ENCODE measurements at regions not wholly inside any gene's neighbourhood (a gene's known extent, or its start where the extent isn't known, plus 50 kb on each side); places are given as distances from the start of the nearest gene placed in this dataset.

GRCh38 chr18:55105873-55106272 lies 146.6 kb upstream of the CCDC68 start:
- Histone ChIP-seq H3K27ac (no peak overlapping the region), H3K9ac (ENCODE audit: insufficient read length) (no peak overlapping the region), H3K4me3 (no peak overlapping the region), H3K36me3 (ENCODE audit: insufficient read depth, low read length) (no peaks in the 10 kb centered on the region), H3K9me3 (ENCODE audit: low read depth, low read length) (no peaks in the 10 kb centered on the region)
- DNase-seq (ENCODE audit: low read depth, low spot score): no peak
- TF ChIP-seq POLR2AphosphoS5 (IDR thresholded peaks at IDR 0.05; ENCODE audit: borderline replicate concordance, low read depth, low read length) (no peak), EZH2 (IDR thresholded peaks at IDR 0.05) (no peak), FOXP2 (optimal IDR thresholded peaks at IDR 0.05; ENCODE audit: control extremely low read depth, extremely low read length, insufficient read depth) (no peak)

DNA sequence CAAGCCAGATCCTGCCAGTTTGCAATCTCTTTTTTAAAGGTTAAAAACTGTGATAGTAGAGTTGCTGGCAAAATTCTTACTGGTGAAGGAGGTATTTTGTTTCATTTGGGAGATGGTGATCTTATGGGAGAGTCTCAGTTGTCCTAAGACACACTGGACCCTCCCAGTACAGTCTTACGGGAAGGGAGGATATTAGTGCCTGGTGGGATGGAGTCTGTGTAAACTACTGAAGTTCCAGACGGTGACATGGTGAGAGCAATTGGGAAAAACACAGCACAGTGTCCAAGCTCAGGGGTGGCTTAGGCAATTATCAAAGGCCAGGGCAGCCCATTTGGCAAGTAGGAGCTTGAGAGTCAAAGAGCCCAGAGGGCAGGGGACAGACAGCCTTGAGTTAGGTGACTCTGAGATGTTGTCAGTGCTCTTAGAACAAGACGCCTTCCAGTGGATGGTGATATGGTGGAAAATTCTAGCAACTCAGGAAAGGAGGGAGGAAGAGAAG lies 143.7 kb upstream of the CCDC68 start:
- Histone ChIP-seq H3K27ac (no peak overlapping the region), H3K9me3 (ENCODE audit: low read depth, low read length) (no peaks in the 10 kb centered on the region), H3K36me3 (ENCODE audit: insufficient read depth, low read length) (no peaks in the 10 kb centered on the region), H3K4me3 (no peak overlapping the region), H3K9ac (ENCODE audit: insufficient read length) (no peak overlapping the region)
- TF ChIP-seq POLR2AphosphoS5 (IDR thresholded peaks at IDR 0.05; ENCODE audit: borderline replicate concordance, low read depth, low read length) (no peak), FOXP2 (optimal IDR thresholded peaks at IDR 0.05; ENCODE audit: control extremely low read depth, extremely low read length, insufficient read depth) (no peak), EZH2 (IDR thresholded peaks at IDR 0.05) (no peak)
- no peak for DNase-seq (ENCODE audit: low read depth, low spot score)

GRCh38 chr18:55102501-55102900 lies 143.2 kb upstream of the CCDC68 start:
- Histone ChIP-seq H3K27ac (no peak overlapping the region), H3K9me3 (ENCODE audit: low read depth, low read length) (no peaks in the 10 kb centered on the region), H3K36me3 (ENCODE audit: insufficient read depth, low read length) (no peaks in the 10 kb centered on the region), H3K4me3 (no peak overlapping the region), H3K9ac (ENCODE audit: insufficient read length) (no peak overlapping the region)
- no peak for DNase-seq (ENCODE audit: low read depth, low spot score)
- TF ChIP-seq FOXP2 (optimal IDR thresholded peaks at IDR 0.05; ENCODE audit: control extremely low read depth, extremely low read length, insufficient read depth) (no peak), POLR2AphosphoS5 (IDR thresholded peaks at IDR 0.05; ENCODE audit: borderline replicate concordance, low read depth, low read length) (no peak), EZH2 (IDR thresholded peaks at IDR 0.05) (no peak)

DNA sequence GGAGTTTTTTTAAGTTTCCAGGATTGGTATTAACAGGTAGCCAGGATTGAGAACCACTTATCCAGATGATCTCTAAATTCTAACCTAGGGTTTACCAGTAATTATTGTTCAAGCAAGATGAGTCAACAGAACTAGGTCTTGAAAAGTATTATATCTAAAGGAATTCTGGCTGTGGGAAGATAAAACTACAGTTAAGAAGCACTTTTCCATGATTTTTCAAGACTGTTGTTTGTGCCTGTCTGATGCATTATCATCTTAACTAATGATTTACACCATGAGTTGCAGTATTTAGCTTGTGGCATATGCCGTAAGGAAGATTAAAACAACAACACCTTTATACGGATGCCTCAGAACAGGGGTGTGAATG lies 142.2 kb upstream of the CCDC68 start:
- TF ChIP-seq EZH2 (IDR thresholded peaks at IDR 0.05) (no peak), FOXP2 (optimal IDR thresholded peaks at IDR 0.05; ENCODE audit: control extremely low read depth, extremely low read length, insufficient read depth) (no peak), POLR2AphosphoS5 (IDR thresholded peaks at IDR 0.05; ENCODE audit: borderline replicate concordance, low read depth, low read length) (no peak)
- H3K4me3 ChIP-seq: no peak overlapping the region
- H3K9me3 ChIP-seq (ENCODE audit: low read depth, low read length): no peaks in the 10 kb centered on the region
- H3K36me3 ChIP-seq (ENCODE audit: insufficient read depth, low read length): no peaks in the 10 kb centered on the region
- no peak overlapping the region for H3K9ac ChIP-seq (ENCODE audit: insufficient read length)
- H3K27ac ChIP-seq: no peak overlapping the region
- no peak for DNase-seq (ENCODE audit: low read depth, low spot score)

- no peak overlapping the region for H3K27ac ChIP-seq
- no peak overlapping the region for H3K4me3 ChIP-seq
- no peak for DNase-seq (ENCODE audit: low read depth, low spot score)
- no peaks in the 10 kb centered on the region for H3K9me3 ChIP-seq (ENCODE audit: low read depth, low read length)
- H3K9ac ChIP-seq (ENCODE audit: insufficient read length): no peak overlapping the region
- TF ChIP-seq POLR2AphosphoS5 (IDR thresholded peaks at IDR 0.05; ENCODE audit: borderline replicate concordance, low read depth, low read length) (no peak), FOXP2 (optimal IDR thresholded peaks at IDR 0.05; ENCODE audit: control extremely low read depth, extremely low read length, insufficient read depth) (no peak), EZH2 (IDR thresholded peaks at IDR 0.05) (no peak)
- H3K36me3 ChIP-seq (ENCODE audit: insufficient read depth, low read length): no peaks in the 10 kb centered on the region
Observed at GRCh38 chr18:55100817-55101457, 141.7 kb upstream of the CCDC68 start.

DNA sequence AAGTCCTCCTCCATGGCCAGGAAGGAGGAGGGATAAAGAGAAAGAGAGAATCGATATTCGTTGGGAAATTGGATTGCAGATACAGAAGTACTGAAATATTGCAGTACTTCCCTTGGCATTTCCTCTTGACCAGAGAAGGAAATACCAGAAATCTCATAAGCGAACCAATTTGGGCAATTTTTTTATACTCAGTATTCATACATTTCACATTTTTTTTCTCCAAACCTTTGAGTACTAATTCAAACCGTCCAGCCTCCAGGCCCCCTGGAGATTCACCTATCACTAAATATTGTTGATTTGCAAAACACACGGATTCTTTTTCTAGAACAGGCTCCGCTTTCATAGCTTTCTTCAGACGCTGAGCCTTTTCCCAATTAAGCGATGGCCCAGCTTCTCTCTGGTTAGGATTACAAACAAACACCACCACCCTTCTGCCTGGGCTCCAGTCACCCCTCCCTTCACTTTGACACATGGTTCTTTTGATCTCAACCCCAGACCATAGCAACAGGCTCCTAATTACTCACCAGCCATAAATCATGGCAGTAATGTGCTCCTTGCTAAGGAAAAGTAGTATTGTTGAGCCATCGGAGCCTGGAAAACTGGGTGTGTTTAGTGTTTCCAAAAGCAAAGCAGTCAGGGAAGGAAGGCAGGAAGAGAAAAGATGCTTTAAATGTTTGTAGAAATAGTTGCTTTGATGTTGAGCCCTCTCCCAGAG lies 138.4 kb upstream of the CCDC68 start:
- Histone ChIP-seq H3K27ac (peak overlapping the region; percentile 53), H3K9ac (ENCODE audit: insufficient read length) (no peak overlapping the region), H3K4me3 (peak overlapping the region; percentile 15; the same call in 1 of the 2 replicates), H3K9me3 (ENCODE audit: low read depth, low read length) (no peaks in the 10 kb centered on the region), H3K36me3 (ENCODE audit: insufficient read depth, low read length) (no peaks in the 10 kb centered on the region)
- TF ChIP-seq FOXP2 (optimal IDR thresholded peaks at IDR 0.05; ENCODE audit: control extremely low read depth, extremely low read length, insufficient read depth) (no peak), POLR2AphosphoS5 (IDR thresholded peaks at IDR 0.05; ENCODE audit: borderline replicate concordance, low read depth, low read length) (no peak), EZH2 (IDR thresholded peaks at IDR 0.05) (no peak)
- DNase-seq (ENCODE audit: low read depth, low spot score): no peak

DNA sequence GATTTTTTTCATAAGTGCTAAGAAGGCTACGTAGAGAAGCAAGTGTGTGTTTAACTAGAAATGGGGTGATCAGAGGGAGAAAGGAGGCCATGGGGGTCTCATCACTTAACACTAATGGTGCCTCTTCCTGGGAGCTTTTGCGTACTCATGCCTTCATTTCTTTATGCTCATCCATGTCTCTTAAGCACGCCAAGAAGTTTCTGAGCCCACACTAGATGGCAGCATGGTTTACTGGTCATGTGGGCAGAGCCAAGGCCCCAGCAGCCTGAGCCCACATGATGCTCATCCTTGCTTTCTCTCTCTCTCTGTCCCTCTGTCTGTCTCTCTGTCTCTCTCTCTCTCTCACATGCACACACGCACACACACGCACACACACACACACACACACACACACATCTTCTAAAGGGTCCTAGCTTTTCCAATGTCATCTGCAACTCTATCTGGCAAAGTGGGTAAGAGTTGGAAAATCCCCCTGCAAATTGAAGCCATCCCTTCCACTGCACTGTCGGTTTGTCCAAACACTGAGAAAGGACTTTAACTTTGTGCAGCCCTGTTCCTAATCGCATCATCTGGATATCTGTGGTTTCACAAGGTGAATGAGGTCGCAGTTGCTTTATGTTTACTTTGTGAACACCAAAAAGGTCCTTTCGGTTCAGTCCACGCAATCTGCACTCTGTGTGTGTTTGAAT lies 137.1 kb upstream of the CCDC68 start:
- H3K27ac ChIP-seq: peak overlapping the region; percentile 53; the same call in 1 of the 2 replicates
- H3K36me3 ChIP-seq (ENCODE audit: insufficient read depth, low read length): no peaks in the 10 kb centered on the region
- H3K4me3 ChIP-seq: no peak overlapping the region
- no peak overlapping the region for H3K9ac ChIP-seq (ENCODE audit: insufficient read length)
- H3K9me3 ChIP-seq (ENCODE audit: low read depth, low read length): no peaks in the 10 kb centered on the region
- TF ChIP-seq POLR2AphosphoS5 (IDR thresholded peaks at IDR 0.05; ENCODE audit: borderline replicate concordance, low read depth, low read length): no peak
- no peak for TF ChIP-seq FOXP2 (optimal IDR thresholded peaks at IDR 0.05; ENCODE audit: control extremely low read depth, extremely low read length, insufficient read depth)
- no peak for TF ChIP-seq EZH2 (IDR thresholded peaks at IDR 0.05)
- DNase-seq (ENCODE audit: low read depth, low spot score): no peak

- no peak for DNase-seq (ENCODE audit: low read depth, low spot score)
- Histone ChIP-seq H3K9ac (ENCODE audit: insufficient read length) (no peak overlapping the region), H3K4me3 (no peak overlapping the region), H3K27ac (no peak overlapping the region), H3K36me3 (ENCODE audit: insufficient read depth, low read length) (no peaks in the 10 kb centered on the region), H3K9me3 (ENCODE audit: low read depth, low read length) (no peaks in the 10 kb centered on the region)
- TF ChIP-seq FOXP2 (optimal IDR thresholded peaks at IDR 0.05; ENCODE audit: control extremely low read depth, extremely low read length, insufficient read depth): no peak
- no peak for TF ChIP-seq EZH2 (IDR thresholded peaks at IDR 0.05)
- TF ChIP-seq POLR2AphosphoS5 (IDR thresholded peaks at IDR 0.05; ENCODE audit: borderline replicate concordance, low read depth, low read length): no peak
Observed at GRCh38 chr18:55095584-55095983, 136.3 kb upstream of the CCDC68 start.
